Stomach (tissue), 4 donors: ENCODE measurements at regions not wholly inside any gene's neighbourhood (a gene's known extent, or its start where the extent isn't known, plus 50 kb on each side); places are given as distances from the start of the nearest gene placed in this dataset.

Experiments used
- CTCF ChIP-seq, 7 experiments: fragments of 450-650 bp in 4 of 7; fragments of 200-600 bp in 3 of 7; sonication (generic) in 3 of 7; IDR thresholded peaks; one replicate each; pipeline ENCODE4 v1.5.1; 2016 to 2019; ENCODE audit warnings: antibody characterized with exemption in 7 of 7, control low read depth in 2 of 7, mild to moderate bottlenecking in 1 of 7
- EP300 ChIP-seq: sonication (generic); formaldehyde crosslinking; IDR thresholded peaks from one replicate; pipeline ENCODE4 v1.6.1; 2017; ENCODE audit warnings: antibody characterized with exemption
- POLR2AphosphoS5 ChIP-seq, 3 donors: sonication (generic); formaldehyde crosslinking; IDR thresholded peaks; one replicate each; pipeline ENCODE4 v1.6.1; 2016; ENCODE audit warnings: antibody characterized with exemption in 3 of 3

- no peak for TF ChIP-seq CTCF (IDR thresholded peaks at IDR 0.05)
- no peak for TF ChIP-seq POLR2AphosphoS5 (IDR thresholded peaks at IDR 0.05)
- no peak for TF ChIP-seq EP300
Observed at GRCh38 chr2:151024696-151025251, 236.9 kb downstream of the RBM43 start.
